ENCODE measurements at regions not wholly inside any gene's neighbourhood (a gene's known extent, or its start where the extent isn't known, plus 50 kb on each side); places are given as distances from the start of the nearest gene placed in this dataset.

GRCh38 chr6:100266494-100267401 lies 198.0 kb downstream of the SIM1 start:
- Histone ChIP-seq H3K9ac (ENCODE audit: low read length) (no peak overlapping the region), H2AFZ (ENCODE audit: low read depth, low read length) (no peak overlapping the region), H3K4me2 (ENCODE audit: low read length, poor library complexity, severe bottlenecking) (no peak overlapping the region), H3K4me3 (ENCODE audit: insufficient read depth in 1 of 2, low read depth in 1 of 2, low read length in 2 of 2) (no peak overlapping the region), H4K91ac (ENCODE audit: low read length) (no peak overlapping the region), H2BK5ac (ENCODE audit: low read depth, low read length, poor library complexity, severe bottlenecking) (no peak overlapping the region), H3K4ac (ENCODE audit: low read depth in 1 of 2, low read length in 2 of 2) (no peak overlapping the region), H4K8ac (ENCODE audit: low read length) (peak overlapping the region; percentile 2), H2BK15ac (ENCODE audit: low read depth, poor library complexity, severe bottlenecking) (no peak overlapping the region), H3K18ac (ENCODE audit: low read depth in 1 of 2, low read length in 2 of 2) (no peak overlapping the region), H2AK5ac (ENCODE audit: low read length, severe bottlenecking) (no peak overlapping the region), H3K14ac (ENCODE audit: low read length in 2 of 2) (no peak overlapping the region), H3K79me1 (replicated peaks; ENCODE audit: low read length, poor library complexity, severe bottlenecking) (no peaks in the 10 kb centered on the region), H2BK120ac (ENCODE audit: low read depth, low read length) (no peak overlapping the region), H3K9me3 (ENCODE audit: control insufficient read depth, low read length) (no peaks in the 10 kb centered on the region), H3K36me3 (ENCODE audit: control insufficient read depth in 1 of 2, insufficient read depth in 2 of 2, low read depth in 1 of 2, low read length in 2 of 2) (no peaks in the 10 kb centered on the region), H3K27me3 (ENCODE audit: control insufficient read depth in 1 of 2, insufficient read depth in 1 of 2, low read length in 2 of 2) (no peaks in the 10 kb centered on the region), H3K23ac (ENCODE audit: low read length in 2 of 2) (no peak overlapping the region), H3K27ac (ENCODE audit: low read length, poor library complexity, severe bottlenecking) (no peak overlapping the region), H3K4me1 (ENCODE audit: control insufficient read depth, insufficient read depth, low read depth, low read length) (no peaks in the 10 kb centered on the region), H2BK12ac (ENCODE audit: low read length in 2 of 2) (peak overlapping the region in 1 of 2 experiments; percentile 11)
- WGBS = 89% methylated on average over 9 of the region's 10 CpGs
- no peak for DNase-seq

GRCh38 chr6:100262086-100262485 lies 202.6 kb downstream of the SIM1 start:
- Histone ChIP-seq H3K4ac (ENCODE audit: low read depth in 1 of 2, low read length in 2 of 2) (no peak overlapping the region), H3K4me3 (ENCODE audit: insufficient read depth in 1 of 2, low read depth in 1 of 2, low read length in 2 of 2) (no peak overlapping the region), H3K9ac (ENCODE audit: low read length) (no peak overlapping the region), H3K14ac (ENCODE audit: low read length in 2 of 2) (no peak overlapping the region), H4K91ac (ENCODE audit: low read length) (no peak overlapping the region), H3K18ac (ENCODE audit: low read depth in 1 of 2, low read length in 2 of 2) (no peak overlapping the region), H2BK15ac (ENCODE audit: low read depth, poor library complexity, severe bottlenecking) (no peak overlapping the region), H3K9me3 (ENCODE audit: control insufficient read depth, low read length) (no peaks in the 10 kb centered on the region), H2AFZ (ENCODE audit: low read depth, low read length) (no peak overlapping the region), H2BK5ac (ENCODE audit: low read depth, low read length, poor library complexity, severe bottlenecking) (no peak overlapping the region), H3K27me3 (ENCODE audit: control insufficient read depth in 1 of 2, insufficient read depth in 1 of 2, low read length in 2 of 2) (no peaks in the 10 kb centered on the region), H3K23ac (ENCODE audit: low read length in 2 of 2) (no peak overlapping the region), H2BK12ac (ENCODE audit: low read length in 2 of 2) (no peak overlapping the region), H3K4me2 (ENCODE audit: low read length, poor library complexity, severe bottlenecking) (no peak overlapping the region), H2AK5ac (ENCODE audit: low read length, severe bottlenecking) (no peak overlapping the region), H3K79me1 (replicated peaks; ENCODE audit: low read length, poor library complexity, severe bottlenecking) (no peaks in the 10 kb centered on the region), H3K4me1 (ENCODE audit: control insufficient read depth, insufficient read depth, low read depth, low read length) (no peaks in the 10 kb centered on the region), H4K8ac (ENCODE audit: low read length) (no peak overlapping the region), H3K36me3 (ENCODE audit: control insufficient read depth in 1 of 2, insufficient read depth in 2 of 2, low read depth in 1 of 2, low read length in 2 of 2) (no peaks in the 10 kb centered on the region), H3K27ac (ENCODE audit: low read length, poor library complexity, severe bottlenecking) (no peak overlapping the region), H2BK120ac (ENCODE audit: low read depth, low read length) (no peak overlapping the region)
- WGBS = 97% methylated on average over 3 of the region's 4 CpGs
- no peak for DNase-seq

GRCh38 chr6:100261486-100261885 lies 203.2 kb downstream of the SIM1 start:
- H3K4me2 ChIP-seq (ENCODE audit: low read length, poor library complexity, severe bottlenecking) = no peak overlapping the region
- no peaks in the 10 kb centered on the region for H3K79me1 ChIP-seq (replicated peaks; ENCODE audit: low read length, poor library complexity, severe bottlenecking)

GRCh38 chr6:100260584-100260983 lies 204.1 kb downstream of the SIM1 start:
- Histone ChIP-seq H3K4me2 (ENCODE audit: low read length, poor library complexity, severe bottlenecking) (no peak overlapping the region), H4K91ac (ENCODE audit: low read length) (no peak overlapping the region), H2BK120ac (ENCODE audit: low read depth, low read length) (no peak overlapping the region)

More at GRCh38 chr6:100261486-100261885, 203.2 kb downstream of the SIM1 start:
- Histone ChIP-seq H3K27ac (ENCODE audit: low read length, poor library complexity, severe bottlenecking) (no peak overlapping the region), H2BK12ac (ENCODE audit: low read length in 2 of 2) (no peak overlapping the region), H3K9me3 (ENCODE audit: control insufficient read depth, low read length) (no peaks in the 10 kb centered on the region), H3K23ac (ENCODE audit: low read length in 2 of 2) (no peak overlapping the region), H4K91ac (ENCODE audit: low read length) (no peak overlapping the region), H3K27me3 (ENCODE audit: control insufficient read depth in 1 of 2, insufficient read depth in 1 of 2, low read length in 2 of 2) (no peaks in the 10 kb centered on the region), H3K4ac (ENCODE audit: low read depth in 1 of 2, low read length in 2 of 2) (no peak overlapping the region), H3K18ac (ENCODE audit: low read depth in 1 of 2, low read length in 2 of 2) (no peak overlapping the region), H3K4me3 (ENCODE audit: insufficient read depth in 1 of 2, low read depth in 1 of 2, low read length in 2 of 2) (no peak overlapping the region), H3K36me3 (ENCODE audit: control insufficient read depth in 1 of 2, insufficient read depth in 2 of 2, low read depth in 1 of 2, low read length in 2 of 2) (no peaks in the 10 kb centered on the region), H2BK120ac (ENCODE audit: low read depth, low read length) (no peak overlapping the region), H2AFZ (ENCODE audit: low read depth, low read length) (no peak overlapping the region), H3K4me1 (ENCODE audit: control insufficient read depth, insufficient read depth, low read depth, low read length) (no peaks in the 10 kb centered on the region), H3K9ac (ENCODE audit: low read length) (no peak overlapping the region), H4K8ac (ENCODE audit: low read length) (no peak overlapping the region), H3K14ac (ENCODE audit: low read length in 2 of 2) (no peak overlapping the region), H2AK5ac (ENCODE audit: low read length, severe bottlenecking) (no peak overlapping the region), H2BK5ac (ENCODE audit: low read depth, low read length, poor library complexity, severe bottlenecking) (no peak overlapping the region), H2BK15ac (ENCODE audit: low read depth, poor library complexity, severe bottlenecking) (no peak overlapping the region)
- 91% methylated on average over 2 of the region's 2 CpGs for WGBS
- no peak for DNase-seq

More at GRCh38 chr6:100260584-100260983, 204.1 kb downstream of the SIM1 start:
- H3K14ac ChIP-seq (ENCODE audit: low read length in 2 of 2) = no peak overlapping the region
- no peaks in the 10 kb centered on the region for H3K27me3 ChIP-seq (ENCODE audit: control insufficient read depth in 1 of 2, insufficient read depth in 1 of 2, low read length in 2 of 2)
- no peak overlapping the region for H3K4ac ChIP-seq (ENCODE audit: low read depth in 1 of 2, low read length in 2 of 2)
- no peaks in the 10 kb centered on the region for H3K36me3 ChIP-seq (ENCODE audit: control insufficient read depth in 1 of 2, insufficient read depth in 2 of 2, low read depth in 1 of 2, low read length in 2 of 2)
- H2BK5ac ChIP-seq (ENCODE audit: low read depth, low read length, poor library complexity, severe bottlenecking) = no peak overlapping the region
- H2BK12ac ChIP-seq (ENCODE audit: low read length in 2 of 2) = no peak overlapping the region
- no peak overlapping the region for H2BK15ac ChIP-seq (ENCODE audit: low read depth, poor library complexity, severe bottlenecking)
- H3K79me1 ChIP-seq (replicated peaks; ENCODE audit: low read length, poor library complexity, severe bottlenecking) = no peaks in the 10 kb centered on the region
- H3K9me3 ChIP-seq (ENCODE audit: control insufficient read depth, low read length) = no peaks in the 10 kb centered on the region
- H3K9ac ChIP-seq (ENCODE audit: low read length) = no peak overlapping the region
- no peak overlapping the region for H3K4me3 ChIP-seq (ENCODE audit: insufficient read depth in 1 of 2, low read depth in 1 of 2, low read length in 2 of 2)
- no peak overlapping the region for H3K18ac ChIP-seq (ENCODE audit: low read depth in 1 of 2, low read length in 2 of 2)
- no peak overlapping the region for H2AFZ ChIP-seq (ENCODE audit: low read depth, low read length)
- H4K8ac ChIP-seq (ENCODE audit: low read length) = no peak overlapping the region
- H3K27ac ChIP-seq (ENCODE audit: low read length, poor library complexity, severe bottlenecking) = no peak overlapping the region
- H3K23ac ChIP-seq (ENCODE audit: low read length in 2 of 2) = no peak overlapping the region
- no peak for DNase-seq
- H3K4me1 ChIP-seq (ENCODE audit: control insufficient read depth, insufficient read depth, low read depth, low read length) = no peaks in the 10 kb centered on the region
- H2AK5ac ChIP-seq (ENCODE audit: low read length, severe bottlenecking) = no peak overlapping the region
